Peyer's patch (tissue), 4 donors: ENCODE measurements at regions not wholly inside any gene's neighbourhood (a gene's known extent, or its start where the extent isn't known, plus 50 kb on each side); places are given as distances from the start of the nearest gene placed in this dataset.

Experiments used
- POLR2A ChIP-seq, 2 donors: fragments of 450-650 bp; IDR thresholded peaks; one replicate each; pipeline ENCODE4 v1.5.1; 2017; ENCODE audit warnings: antibody characterized with exemption in 2 of 2, mild to moderate bottlenecking in 2 of 2, moderate library complexity in 2 of 2
- TF ChIP-seq, protein P1 (sequence below), 6 experiments: fragments of 450-650 bp in 4 of 6; fragments of 200-600 bp in 2 of 6; sonication (generic) in 1 of 6; IDR thresholded peaks; one replicate each; pipeline ENCODE4 v1.5.1; 2017 to 2019; ENCODE audit warnings: antibody characterized with exemption in 6 of 6, mild to moderate bottlenecking in 3 of 6, moderate library complexity in 1 of 6

DNA sequence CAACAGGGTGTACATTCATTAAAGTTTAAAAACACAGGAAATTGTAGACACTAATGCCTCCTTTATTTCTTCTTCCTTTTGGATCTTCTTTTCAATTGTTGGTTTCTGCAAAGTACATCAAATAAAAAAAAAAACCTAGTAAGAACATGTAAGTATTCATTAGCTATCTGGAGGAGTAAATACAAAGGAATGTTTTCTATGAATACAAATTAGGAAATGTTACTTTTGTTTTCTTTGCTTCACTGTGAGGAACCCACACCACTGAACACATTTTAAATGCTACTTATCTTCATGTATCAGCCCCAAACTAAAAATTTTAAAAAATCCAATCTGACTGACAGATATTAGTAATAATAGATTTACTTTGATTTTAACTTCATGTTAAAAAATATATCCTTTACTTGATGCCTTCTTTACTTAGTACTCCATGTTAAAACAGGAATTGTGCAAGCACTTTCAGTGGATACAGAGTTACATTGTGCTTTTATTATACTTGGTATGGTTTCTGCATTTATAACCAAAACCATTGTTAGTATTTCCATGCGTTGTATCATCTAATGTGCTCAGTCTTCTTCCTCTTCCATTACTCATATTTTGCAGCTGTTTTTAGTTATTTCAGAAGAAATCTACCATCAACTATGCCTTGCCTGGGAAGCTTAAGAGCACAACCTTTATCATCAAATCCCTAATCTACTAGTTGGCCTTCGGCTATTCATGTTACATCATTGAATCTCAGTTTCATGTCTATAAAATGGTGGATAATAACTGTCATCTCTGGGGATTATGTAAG is 236.9 kb upstream of the DPYD start:
- TF ChIP-seq, protein P1, sequence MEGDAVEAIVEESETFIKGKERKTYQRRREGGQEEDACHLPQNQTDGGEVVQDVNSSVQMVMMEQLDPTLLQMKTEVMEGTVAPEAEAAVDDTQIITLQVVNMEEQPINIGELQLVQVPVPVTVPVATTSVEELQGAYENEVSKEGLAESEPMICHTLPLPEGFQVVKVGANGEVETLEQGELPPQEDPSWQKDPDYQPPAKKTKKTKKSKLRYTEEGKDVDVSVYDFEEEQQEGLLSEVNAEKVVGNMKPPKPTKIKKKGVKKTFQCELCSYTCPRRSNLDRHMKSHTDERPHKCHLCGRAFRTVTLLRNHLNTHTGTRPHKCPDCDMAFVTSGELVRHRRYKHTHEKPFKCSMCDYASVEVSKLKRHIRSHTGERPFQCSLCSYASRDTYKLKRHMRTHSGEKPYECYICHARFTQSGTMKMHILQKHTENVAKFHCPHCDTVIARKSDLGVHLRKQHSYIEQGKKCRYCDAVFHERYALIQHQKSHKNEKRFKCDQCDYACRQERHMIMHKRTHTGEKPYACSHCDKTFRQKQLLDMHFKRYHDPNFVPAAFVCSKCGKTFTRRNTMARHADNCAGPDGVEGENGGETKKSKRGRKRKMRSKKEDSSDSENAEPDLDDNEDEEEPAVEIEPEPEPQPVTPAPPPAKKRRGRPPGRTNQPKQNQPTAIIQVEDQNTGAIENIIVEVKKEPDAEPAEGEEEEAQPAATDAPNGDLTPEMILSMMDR (IDR thresholded peaks at IDR 0.05), result no peak
- TF ChIP-seq POLR2A (IDR thresholded peaks at IDR 0.05), result no peak
